ENCODE measurements at regions not wholly inside any gene's neighbourhood (a gene's known extent, or its start where the extent isn't known, plus 50 kb on each side); places are given as distances from the start of the nearest gene placed in this dataset.

DNA sequence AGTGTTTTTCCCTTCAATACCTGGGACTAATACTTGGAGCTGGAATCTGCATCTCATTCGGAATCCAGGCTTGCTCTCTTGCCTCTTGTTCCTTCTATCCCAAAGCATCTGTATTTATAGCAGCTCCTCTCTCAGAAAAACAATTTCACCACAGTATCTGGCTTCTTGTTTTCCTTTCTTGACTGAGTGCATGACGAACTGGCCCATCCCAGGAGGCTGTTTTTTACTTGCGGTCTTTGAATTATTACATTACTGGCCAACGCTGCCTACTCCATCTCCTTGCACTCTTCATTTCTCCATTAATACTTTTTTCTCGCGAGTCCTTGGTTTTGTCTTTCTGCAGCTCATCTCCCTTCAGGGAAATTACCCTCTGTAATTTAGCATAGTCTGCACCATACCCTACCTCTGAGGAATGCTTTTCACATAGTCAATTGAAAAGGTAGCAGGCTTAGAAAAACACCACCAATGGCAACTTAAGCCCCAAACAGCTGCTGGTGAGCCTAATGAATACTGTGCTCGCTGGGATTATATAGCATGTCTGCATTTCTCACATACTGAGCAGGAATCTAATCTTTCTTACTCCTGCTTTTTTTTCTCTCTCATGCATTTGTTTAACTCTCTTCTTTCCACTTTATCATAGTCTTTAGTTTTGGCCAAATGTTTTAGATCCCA is 277.4 kb upstream of the SESN3 start:
- DNase-seq, result no peak

DNA sequence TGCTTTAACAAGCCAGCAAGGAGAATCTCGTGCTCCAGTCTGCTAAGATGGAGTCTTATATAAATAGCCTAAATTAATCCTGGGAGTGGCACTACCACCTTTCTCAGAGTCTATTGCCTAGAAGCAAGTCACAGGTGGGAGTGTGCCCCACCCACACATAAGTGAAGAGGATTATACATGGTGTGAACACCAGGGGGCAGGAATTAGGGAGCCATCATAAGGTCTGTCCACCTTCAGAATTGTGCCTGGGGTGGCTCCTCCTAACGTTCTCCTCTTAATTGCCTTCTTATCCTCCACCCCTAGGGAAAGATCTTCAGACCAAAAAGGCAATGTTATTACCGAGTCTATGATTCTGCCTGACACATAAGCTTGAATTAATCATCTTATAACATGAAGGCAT is 276.8 kb upstream of the SESN3 start:
- no peak for DNase-seq

DNA sequence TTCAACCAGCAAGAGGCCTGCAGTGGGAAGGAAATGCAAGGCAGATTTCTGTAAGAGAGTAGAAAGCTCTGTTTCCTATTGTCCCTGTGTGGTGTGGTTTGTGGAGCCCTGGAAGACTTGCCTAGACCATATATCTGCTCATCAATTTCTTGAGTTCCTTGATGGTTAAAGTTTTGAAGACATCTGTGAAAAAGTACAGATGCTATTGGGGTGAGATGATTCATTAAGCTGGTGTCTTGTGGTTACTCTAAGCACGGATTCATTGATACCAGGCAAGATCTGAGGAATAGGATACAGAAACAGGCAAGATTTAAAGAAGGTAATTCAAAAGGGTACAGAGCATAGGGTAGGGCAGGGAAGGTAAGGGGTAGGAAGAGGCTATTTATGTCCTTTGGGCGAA is 275.8 kb upstream of the SESN3 start:
- no peak for DNase-seq

DNA sequence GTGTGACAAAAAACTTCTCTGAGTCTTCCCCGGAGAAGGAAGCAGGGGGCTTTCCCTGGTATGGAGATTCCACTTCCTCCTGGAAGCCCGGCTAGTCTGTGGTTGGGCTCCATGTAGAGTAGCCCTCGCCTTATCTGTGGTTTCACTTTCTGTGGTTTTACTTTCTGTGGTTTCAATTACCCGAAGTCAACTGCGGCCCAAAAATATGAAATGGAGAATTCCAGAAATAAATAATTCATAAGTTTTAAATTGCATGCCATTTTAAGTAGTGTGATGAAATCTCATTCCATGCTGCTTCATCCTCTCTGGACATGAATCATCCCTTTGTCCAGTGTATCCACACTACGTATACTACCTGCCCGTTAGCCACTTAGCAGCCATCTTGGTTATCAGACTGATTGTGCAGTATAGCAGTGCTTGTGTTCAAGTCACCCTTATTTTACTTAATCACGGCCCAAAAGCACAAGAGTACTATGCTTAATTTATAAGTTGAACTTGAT is 275.0 kb upstream of the SESN3 start:
- no peak for DNase-seq

DNA sequence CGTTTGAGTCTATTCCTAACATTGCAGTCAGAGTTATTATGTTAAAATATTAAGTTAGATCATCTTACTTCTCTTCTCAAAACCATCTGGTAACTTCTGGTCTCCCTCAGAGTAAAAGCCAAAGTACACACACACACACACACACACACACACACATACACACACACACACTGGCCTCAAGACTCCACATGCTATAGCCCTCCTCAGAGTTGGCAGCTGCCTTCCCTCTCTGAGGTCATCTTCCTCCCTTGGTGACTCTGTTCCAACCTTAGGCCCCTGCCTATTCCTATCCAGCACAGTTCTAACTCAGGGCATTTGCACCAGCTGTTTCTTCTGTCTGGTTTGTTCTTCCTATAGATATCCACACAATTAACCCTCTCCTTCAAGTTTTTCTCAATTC is 272.0 kb upstream of the SESN3 start:
- DNase-seq, result no peak

DNA sequence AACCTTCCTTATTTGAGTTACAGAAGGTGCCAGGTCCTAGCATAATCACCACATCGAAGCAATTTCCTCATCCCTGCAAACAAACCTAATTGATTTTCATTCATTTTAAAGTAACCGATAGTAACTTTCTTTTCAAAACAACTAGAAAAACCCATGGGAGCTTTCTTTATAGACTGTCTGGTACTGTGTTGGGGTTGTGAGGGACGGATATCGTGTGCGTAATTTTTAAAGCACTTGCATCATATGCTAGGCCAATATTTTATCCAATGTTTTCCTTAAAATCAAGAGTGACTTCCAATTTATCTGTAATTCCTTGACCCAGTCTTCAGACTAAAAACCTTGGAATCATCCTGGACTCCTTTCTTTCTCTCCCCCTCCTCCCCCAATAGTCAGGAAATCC is 271.5 kb upstream of the SESN3 start:
- no peak for DNase-seq

DNA sequence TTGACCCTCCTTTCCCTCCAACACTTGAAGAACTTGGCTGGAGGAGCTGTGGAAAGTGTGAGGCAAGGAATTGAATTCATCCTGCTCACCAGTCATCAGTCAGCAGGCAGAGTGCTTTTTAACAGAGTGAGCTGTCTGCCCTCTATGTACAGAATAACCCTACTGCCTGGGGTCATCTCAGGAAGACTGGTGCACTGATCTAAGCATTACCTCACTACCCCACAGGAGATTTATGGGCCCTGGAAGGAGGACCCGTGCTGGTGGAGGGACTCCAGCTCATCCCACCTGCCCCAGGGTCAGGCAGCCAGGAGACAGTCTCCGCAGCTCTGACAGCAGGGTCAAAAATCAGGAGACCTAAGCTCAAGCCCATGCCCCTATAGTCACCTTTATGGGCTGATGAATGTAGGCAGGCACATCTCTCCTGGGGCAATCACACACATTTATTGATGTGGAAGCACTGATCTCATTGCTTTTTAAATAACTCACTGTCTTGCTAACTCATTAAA is 270.8 kb upstream of the SESN3 start:
- no peak for DNase-seq

DNA sequence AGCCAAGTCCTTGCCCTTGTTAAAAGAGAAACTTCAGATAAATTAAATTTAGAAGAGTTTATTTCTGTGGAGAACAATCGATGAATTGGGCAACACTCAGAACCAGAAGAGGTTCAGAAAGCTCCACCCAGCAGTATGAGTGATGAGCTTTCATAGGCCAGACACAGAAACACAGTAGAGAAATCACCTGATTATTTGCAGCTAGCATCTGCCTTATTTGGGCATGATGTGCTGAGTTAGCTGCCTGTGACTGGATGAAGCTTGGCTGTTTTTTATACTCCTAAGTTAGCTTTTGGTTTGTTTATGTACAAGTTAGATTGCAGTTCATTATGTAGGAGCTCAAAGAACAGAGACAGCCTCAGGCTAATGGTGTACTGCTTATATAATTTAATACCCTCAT is 269.5 kb upstream of the SESN3 start:
- DNase-seq, result no peak

DNA sequence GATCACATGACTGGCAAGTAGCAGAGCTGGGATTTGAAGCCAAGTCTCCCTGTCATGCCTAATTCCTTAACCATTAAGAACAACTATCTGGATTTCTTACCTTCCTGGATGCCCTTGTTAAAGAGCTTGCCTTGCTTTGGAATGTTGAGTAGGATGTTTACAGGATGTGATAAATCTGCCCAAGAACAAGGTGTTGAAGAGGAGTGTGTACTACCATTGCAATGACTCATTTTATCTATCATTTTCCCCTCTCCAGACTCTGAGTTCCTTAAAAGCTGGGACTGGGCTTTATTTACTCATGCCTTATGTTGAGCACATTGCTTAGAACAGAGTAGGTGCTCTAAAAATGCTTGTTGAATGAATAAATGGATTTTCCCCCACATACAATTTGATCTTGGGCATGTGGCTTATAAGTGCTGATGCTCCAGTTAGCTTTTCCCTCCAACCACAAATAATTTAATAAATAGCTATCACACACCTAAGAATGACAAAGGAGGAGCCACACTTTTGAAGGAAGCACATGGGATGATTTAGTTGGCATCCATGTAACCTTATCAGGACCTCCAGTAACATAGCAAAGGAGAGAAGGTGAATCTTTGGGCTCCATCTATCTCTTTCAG is 268.6 kb upstream of the SESN3 start:
- no peak for DNase-seq

DNA sequence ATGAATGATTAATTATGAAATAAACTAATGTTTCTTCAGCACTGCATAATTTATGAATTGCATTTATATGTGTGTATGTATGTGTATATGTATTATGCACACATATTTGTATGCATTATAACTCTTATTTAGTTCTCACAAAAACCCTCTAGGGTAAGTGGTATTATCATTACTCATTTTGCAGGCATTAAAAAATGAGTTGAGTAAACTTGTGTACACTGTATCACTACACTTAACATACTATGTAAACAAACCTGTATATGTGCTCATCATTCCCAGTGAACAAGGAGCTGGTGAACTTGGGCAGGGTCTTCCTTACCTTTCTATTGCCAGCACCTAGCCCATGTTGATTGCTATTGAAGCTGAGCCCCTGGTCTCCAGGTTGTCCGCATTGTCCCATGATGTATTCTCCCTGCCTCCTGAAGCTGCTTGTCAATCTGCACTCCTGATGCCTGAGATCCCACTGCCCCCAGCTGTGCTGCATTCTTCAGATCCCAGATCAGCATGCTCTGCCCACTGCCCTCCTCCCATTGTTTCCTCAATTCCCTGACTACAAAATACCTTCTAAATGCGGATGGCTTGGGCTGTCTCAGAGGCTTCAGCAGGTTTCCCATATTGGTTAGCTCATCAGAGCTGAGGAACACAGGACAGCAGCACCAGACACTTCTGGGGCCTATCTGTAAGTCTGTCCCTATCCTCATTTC is 267.9 kb upstream of the SESN3 start:
- DNase-seq, result no peak

DNA sequence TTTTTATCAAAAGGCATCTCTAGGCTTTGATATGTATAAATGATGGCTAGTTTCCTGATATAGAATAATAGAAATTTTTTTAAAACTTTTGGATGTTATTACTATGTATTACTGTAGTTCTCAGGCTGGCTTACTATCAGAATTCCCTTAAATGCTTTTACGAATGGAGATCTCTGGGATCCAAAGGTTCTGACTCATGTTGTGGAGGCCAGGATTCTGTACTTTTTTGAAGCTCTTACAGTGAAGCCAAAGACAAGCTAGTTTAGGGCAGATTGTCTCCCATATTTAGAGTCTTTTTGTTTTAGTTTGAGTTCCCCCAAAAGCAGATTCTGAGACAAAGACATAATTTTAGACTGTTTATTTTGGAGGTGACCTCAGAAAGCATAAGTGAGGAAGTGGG is 265.9 kb upstream of the SESN3 start:
- DNase-seq, result no peak

DNA sequence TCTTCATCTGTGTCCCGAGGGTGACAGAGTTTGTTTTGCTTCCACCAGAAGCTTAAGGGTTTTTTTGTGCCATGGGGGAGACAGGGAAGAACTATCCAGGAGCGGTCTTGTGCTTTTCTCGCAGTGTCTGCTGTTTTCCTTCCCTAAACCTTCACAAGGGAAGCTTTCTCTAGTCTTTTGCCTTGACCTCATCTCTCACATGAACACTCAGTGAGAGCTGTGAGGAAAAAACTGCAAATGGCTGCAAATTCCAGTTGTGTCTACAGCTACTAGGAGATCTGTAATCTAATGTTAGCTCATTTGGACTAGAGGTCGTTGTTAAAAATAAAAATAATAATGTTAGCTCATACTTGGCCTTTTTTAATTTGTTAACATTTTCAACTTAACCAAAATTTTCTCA is 264.7 kb upstream of the SESN3 start:
- DNase-seq, result no peak

DNA sequence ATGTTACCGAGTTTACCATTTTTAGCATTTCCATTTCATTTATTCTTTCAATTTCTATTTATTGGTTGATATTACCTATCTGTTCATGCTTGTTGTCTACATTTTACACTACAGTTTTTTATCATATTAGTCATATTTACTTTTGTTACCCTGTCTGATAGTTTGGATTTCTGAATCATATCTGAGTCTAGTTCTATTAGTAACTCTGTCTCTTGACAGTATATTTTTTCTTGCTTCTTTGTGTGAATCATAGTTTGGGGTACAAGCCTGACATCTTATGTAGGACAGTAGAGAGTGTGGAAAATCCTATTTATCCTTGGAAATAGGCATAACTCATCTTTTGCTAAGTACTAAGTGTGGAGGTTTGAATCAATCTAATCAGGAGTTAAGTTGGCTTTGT is 263.9 kb upstream of the SESN3 start:
- DNase-seq, result no peak

DNA sequence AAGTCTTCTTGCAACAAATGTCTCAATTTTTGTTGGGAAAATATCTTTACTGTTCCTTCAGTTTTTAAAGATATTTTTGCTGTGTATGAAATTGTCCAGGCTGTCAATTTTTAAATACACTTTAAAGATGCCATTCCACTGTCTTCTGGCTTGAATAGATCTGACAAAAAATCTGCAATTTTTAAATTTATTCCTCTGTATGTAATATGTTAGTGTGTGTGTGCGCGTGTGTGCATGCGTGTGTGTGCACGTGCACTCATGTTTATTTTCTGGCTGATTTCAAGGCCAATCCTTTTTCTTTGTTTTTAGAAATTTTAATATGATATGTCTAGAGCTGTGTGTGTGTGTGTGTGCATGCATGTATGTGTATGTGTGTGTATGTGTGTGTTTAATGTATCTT is 263.2 kb upstream of the SESN3 start:
- no peak for DNase-seq

DNA sequence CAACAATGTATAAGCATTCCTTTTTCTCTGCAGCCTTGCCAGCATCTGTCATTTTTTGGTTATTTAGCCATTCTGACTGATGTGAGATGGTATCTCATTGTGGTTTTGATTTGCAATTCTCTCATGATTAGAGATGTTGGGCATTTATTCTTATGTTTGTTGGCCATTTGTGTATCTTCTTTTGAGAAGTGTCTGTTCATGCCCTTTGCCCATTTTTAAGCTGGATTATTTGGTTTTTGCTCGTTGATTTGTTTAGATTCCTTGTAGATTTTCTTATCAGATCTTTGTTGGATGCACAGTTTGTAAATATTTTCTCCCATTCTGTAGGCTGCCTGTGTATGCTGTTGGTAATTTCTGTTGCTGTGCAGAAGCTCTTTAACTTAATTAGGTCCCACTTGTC is 259.6 kb upstream of the SESN3 start:
- no peak for DNase-seq

DNA sequence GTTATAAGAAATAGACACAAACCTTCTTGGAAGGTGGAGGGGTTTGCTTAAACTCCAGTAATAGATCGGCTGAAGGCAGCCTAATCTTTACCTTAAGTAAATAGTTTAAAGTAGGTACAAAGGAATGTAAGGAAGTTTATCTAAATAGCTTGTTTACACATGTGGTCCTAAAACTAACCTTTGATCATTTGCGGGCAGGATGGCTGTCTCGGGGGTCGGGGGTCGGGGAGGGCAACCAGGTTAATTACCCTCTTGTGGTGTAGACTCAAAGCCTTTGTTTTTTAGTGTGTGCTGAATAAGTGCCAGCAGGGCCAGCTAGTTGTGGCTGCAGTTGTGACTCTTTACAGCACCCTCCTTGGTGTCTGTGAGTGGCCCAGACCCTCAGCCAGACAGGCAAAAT is 256.9 kb upstream of the SESN3 start:
- DNase-seq, result no peak

DNA sequence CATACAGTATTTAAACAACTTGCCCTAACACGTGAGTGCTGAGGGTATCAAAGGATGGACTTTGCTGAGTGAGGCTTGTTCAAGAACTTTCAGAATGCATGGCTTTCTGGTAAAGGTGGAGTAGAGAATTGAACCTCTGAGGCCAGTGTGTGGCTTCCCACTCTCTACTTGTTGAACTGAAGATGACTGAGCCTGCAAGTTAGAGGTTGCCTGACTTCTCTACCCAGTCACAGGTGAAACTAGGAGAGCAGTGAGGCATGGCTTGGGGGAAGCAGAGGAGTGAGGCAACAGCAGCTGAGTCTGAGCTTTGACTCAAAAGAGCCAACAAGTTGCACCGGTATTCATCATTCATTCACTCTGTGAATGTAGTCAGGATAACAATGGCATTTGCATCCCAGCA is 256.4 kb upstream of the SESN3 start:
- no peak for DNase-seq

DNA sequence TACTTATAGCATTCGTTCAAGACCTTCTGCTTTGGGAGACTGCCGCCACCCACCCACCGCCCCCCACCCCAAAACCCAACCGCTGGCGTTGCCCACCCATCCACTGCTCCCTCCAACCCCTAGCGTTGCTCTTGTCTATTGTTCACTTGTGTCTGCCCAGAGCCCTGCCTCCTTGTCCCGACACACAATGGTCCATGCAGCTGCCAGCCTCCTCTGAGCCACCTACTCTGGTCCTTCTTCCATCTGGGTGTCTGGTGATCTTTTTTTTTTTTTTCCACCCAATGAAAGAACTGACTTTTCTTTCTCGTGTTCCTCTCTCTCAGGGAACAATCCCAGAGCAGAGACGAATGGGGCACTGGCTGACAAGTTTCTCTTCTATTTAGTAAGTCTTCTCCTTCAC is 256.0 kb upstream of the SESN3 start:
- DNase-seq, result no peak

DNA sequence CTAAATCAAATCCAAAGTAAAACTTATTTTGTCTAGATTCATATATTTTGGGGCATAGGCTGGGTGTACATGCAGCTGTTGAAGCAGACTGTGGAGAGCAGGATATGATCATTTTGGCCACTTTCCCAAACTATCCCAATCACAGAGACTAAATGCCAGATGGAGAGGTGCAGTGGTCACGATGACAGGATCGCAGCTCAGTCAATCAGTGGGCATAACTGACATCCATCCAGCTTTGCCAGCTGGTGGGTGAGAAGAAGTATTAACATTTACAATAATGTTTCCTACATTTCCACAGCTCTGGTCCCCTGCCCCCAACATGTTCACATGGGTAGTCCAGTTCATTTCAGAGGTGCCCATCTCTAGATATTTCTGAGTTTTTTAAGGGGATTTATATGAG is 255.5 kb upstream of the SESN3 start:
- no peak for DNase-seq

DNA sequence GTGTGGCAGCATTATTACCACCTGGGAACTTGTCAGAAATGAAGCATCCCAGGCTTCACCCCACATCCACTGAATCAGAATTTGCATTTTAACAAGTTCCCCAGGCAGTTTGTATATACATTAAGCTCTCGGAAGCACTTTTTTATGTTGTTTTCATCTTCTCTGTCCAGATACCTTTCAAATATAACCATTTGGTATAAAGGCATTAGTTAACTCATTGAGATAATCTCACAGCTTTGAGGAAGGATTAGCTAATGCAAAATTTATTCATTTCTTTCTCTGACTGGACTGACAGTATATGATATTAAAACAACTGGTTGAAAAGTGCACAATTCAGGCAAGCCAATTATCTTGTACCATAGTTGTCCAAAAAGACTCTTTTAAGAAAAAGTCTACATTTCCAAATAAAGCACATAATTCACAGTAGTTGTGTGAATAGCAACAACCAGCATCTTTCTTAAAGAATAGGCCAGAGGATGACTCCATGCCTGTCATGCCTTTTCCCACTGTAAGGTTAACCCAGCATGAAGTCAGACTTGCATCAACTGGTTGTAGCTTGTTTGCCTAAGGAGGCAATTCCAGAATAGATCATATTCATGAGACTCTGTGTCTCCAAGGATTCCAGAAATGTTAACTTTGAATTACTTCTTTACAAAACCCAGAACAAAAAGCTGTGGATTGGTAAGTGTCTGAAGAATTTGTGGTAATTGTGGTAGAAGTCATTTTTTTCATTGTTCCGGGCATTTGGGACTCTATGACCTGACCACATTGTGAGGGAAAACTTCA is 254.3 kb upstream of the SESN3 start:
- no peak for DNase-seq

DNA sequence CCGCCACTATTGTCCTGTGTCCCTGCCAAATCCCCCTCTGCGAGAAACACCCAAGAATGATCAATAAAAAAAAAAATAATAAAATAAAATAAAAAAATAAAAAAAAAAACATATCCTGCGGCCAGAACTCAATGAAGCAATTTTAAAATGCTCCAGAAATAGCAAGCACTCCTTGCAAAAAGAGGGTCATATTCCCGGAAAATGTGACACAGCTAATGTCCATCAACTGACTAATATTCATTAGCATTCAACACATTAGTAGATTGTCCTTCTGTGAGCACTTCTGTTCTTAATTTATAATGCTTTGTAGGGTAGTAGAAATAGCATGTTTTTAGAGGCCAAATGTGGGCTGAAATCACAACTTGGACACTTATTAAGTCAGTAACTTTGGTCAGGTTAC is 252.3 kb upstream of the SESN3 start:
- no peak for DNase-seq

DNA sequence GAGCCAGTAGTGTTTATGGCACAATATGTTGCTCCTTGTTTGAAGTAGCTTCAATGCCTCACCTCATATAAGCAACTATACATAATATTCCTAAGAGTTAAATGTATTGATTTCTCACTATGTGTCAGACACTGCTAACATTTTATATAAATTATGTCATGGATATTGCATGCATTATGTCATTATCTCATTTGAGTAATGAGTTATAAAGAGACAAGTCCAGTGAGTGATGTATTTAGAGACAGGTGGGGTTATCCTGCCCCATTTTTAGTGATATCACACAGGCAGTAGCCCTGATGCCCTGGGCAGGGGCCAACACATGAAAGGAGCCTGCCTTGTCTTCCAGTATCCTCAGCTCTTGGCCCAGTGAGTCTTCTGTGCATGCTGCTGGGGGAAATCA is 247.0 kb upstream of the SESN3 start:
- no peak for DNase-seq

DNA sequence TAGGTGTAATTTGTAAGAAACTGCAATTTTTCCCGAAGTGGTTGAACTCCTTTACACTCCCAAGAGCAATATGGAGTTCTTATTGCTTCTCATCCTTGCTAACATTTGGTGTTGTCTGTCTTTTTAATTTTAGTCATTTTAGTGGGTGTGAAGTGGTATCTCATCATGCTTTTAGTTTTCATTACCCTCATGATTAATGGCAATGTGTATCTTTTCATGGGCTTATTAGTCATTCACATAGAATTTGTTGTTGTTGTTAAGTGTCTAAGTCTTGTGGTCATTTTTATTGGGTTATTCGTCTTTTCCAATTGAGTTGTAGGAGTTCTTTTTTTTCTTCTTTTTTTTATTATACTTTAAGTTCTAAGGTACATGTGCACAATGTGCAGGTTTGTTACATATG is 238.3 kb upstream of the SESN3 start:
- no peak for DNase-seq

DNA sequence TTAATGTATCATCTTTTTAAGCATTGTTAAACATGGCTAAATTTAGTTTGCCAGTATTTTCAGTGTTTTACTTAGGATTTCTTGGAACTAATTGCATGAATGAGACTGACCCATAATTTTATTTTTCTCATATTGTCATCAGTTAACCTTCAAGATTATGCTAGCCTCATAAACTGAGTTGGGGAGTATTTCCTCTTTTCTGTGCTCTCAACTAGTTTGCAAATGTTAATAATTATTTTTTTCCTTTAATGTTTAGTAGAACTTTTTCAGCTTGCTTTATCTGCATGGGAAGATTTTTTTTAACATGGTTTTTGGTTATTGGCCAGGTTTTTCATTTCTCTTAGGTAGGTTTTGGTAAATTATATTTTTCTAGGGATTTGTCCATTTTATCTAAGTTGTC is 235.4 kb upstream of the SESN3 start:
- DNase-seq, result no peak

Data from NCI-H510A (cell line).